ENCODE measurements at regions not wholly inside any gene's neighbourhood (a gene's known extent, or its start where the extent isn't known, plus 50 kb on each side); places are given as distances from the start of the nearest gene placed in this dataset.
"Not testable (repeated sequence)": the region's sequence is repeated elsewhere in the genome, so short reads cannot be mapped to it uniquely, and the experiment has no call there.

DNA sequence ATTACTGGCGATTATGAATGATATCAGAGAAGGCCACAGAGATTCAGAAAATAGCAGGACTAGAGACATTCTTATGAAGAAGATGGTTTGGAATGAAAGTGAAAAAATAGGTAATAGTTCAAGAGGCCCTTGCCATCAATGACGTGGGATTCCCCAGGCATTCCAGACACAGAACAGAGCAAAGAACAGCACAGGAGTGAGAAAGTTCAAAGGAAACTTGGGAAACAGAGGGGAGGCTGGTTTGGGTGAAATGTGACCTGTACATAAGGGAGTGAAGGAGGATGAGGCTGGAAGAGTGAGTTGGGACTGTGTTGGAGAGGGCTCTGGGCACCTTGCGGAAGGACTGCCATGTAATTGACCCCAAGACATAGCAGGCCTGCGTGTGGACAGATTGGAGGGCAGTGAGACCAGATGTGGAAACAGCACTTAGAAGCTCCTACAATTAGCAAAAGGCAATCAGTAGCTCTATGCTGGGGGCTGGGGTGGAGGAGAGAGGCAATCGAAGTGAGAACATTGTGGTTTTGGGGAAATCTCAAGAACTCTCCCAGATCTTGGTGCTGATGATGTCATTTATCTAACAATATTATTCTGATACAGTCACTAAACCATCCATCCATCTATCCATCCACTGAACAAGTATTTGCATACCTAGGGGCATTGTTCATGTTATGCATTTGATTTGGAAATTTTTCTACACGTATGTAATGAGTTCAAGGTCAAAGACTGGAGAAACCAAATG, 365.3 kb upstream of the ZFHX3 start:
- Histone ChIP-seq H3K4me1 (ENCODE audit: insufficient read depth, low read length) (no peaks in the 10 kb centered on the region), H3K9ac (ENCODE audit: low read depth, low read length) (no peak overlapping the region), H3K9me3 (ENCODE audit: control insufficient read depth, insufficient read depth, low read length) (no peaks in the 10 kb centered on the region), H3K36me3 (ENCODE audit: insufficient read depth, low read length) (no peaks in the 10 kb centered on the region)

DNA sequence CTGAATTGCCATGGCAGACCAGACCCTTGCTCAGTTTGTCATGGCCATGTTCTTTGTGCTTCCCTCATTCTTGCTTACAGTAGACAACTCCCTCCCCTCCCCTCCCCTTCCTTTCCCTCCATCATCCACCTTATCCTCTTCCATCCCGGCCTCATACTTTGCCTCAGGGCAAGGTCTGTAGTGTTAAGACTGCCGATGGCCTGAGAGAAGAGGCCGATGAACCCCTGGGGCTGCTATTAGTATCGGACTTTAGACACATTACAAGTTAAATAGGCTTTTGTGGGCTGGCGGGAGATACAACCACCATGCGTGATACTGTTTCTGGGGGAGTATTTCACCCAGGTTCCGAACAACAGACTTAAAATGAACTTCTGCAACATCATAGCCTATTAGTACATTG, 364.5 kb upstream of the ZFHX3 start:
- no peaks in the 10 kb centered on the region for H3K4me1 ChIP-seq (ENCODE audit: insufficient read depth, low read length)
- no peak overlapping the region for H3K9ac ChIP-seq (ENCODE audit: low read depth, low read length)
- H3K9me3 ChIP-seq (ENCODE audit: control insufficient read depth, insufficient read depth, low read length) = no peaks in the 10 kb centered on the region
- H3K36me3 ChIP-seq (ENCODE audit: insufficient read depth, low read length) = no peaks in the 10 kb centered on the region

- no peaks in the 10 kb centered on the region for H3K9me3 ChIP-seq (ENCODE audit: control insufficient read depth, insufficient read depth, low read length)
- H3K4me1 ChIP-seq (ENCODE audit: insufficient read depth, low read length) = no peaks in the 10 kb centered on the region
- no peak overlapping the region for H3K9ac ChIP-seq (ENCODE audit: low read depth, low read length)
- H3K36me3 ChIP-seq (ENCODE audit: insufficient read depth, low read length) = no peaks in the 10 kb centered on the region
Measured at GRCh38 chr16:73408716-73409115, 360.8 kb upstream of the ZFHX3 start.

DNA sequence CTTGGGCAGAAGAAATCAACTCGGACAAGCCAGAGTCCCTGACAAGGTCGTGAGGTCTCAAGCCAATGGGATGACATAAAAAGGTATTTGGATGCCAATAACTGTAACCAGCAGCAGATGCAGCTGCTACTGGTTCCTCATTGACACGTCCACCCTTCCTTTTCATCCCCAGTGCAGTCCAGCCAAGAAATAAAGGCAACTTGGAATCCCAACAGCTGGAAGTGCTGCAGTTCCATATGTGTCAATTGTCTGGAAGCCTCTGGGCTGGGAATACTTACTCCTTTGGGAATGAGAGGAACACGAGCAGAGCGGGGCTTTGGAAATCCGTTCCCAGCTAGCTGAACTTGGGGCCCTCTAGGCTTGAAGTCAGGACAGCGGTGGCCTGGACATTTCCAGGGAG, 360.4 kb upstream of the ZFHX3 start:
- no peak overlapping the region for H3K9ac ChIP-seq (ENCODE audit: low read depth, low read length)
- H3K36me3 ChIP-seq (ENCODE audit: insufficient read depth, low read length) = no peaks in the 10 kb centered on the region
- H3K4me1 ChIP-seq (ENCODE audit: insufficient read depth, low read length) = no peaks in the 10 kb centered on the region
- H3K9me3 ChIP-seq (ENCODE audit: control insufficient read depth, insufficient read depth, low read length) = no peaks in the 10 kb centered on the region

DNA sequence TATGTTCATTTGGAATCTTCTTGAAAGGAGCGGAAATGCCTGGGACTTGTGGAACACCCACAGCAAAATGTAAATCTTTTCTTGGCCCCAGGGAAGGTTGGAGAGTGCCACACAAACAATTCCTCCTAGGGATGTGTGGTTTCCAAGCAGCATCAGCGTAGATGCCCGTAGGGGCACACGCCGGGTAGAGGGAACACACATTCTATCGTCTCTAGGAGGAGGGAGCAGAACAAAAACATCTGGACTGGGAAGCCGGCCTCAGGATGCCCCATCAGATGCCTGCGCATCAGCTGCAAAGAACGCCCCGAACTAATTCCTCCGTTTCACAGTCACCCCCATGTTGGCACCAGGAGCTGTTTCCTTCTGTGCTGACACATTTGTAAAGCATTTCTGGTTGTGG, 357.9 kb upstream of the ZFHX3 start:
- H3K36me3 ChIP-seq (ENCODE audit: insufficient read depth, low read length) = no peaks in the 10 kb centered on the region

DNA sequence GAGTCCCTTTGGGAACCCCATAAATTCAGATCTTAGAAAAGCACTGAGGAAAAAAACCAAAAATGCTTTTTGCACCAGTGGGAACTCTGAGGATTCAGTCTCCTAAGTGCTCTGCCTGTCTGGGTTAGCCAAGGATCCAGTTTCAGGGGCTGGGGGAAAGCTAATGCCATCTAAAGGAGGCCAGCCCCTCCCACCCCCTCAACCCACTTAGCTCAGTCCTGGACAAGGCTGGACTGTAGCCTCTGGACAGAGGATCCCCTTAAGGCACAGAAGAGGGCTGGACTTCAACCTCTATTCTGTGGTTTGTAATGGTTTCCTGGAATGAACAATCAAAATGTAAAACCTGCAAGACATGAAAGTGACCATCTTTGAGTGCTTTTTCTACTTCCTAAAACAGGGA, 356.1 kb upstream of the ZFHX3 start:
- no peaks in the 10 kb centered on the region for H3K9me3 ChIP-seq (ENCODE audit: control insufficient read depth, insufficient read depth, low read length)
- peaks cover 4% of the 10 kb centered on the region for H3K4me1 ChIP-seq (ENCODE audit: insufficient read depth, low read length)
- H3K36me3 ChIP-seq (ENCODE audit: insufficient read depth, low read length) = no peaks in the 10 kb centered on the region
- H3K9ac ChIP-seq (ENCODE audit: low read depth, low read length) = no peak overlapping the region

More for the DNA sequence above, 357.9 kb upstream of the ZFHX3 start:
- Histone ChIP-seq H3K9me3 (ENCODE audit: control insufficient read depth, insufficient read depth, low read length) (no peaks in the 10 kb centered on the region), H3K9ac (ENCODE audit: low read depth, low read length) (no peak overlapping the region), H3K4me1 (ENCODE audit: insufficient read depth, low read length) (no peaks in the 10 kb centered on the region; the same call in 1 of the 2 replicates)

- Histone ChIP-seq H3K4me1 (ENCODE audit: insufficient read depth, low read length) (peaks cover 4% of the 10 kb centered on the region), H3K9me3 (ENCODE audit: control insufficient read depth, insufficient read depth, low read length) (no peaks in the 10 kb centered on the region), H3K9ac (ENCODE audit: low read depth, low read length) (no peak overlapping the region), H3K36me3 (ENCODE audit: insufficient read depth, low read length) (no peaks in the 10 kb centered on the region)
Measured at GRCh38 chr16:73403291-73403690, 355.4 kb upstream of the ZFHX3 start.

GRCh38 chr16:73400951-73401350, 353.0 kb upstream of the ZFHX3 start:
- H3K36me3 ChIP-seq (ENCODE audit: insufficient read depth, low read length) = no peaks in the 10 kb centered on the region
- H3K9me3 ChIP-seq (ENCODE audit: control insufficient read depth, insufficient read depth, low read length) = no peaks in the 10 kb centered on the region
- peaks cover 4% of the 10 kb centered on the region for H3K4me1 ChIP-seq (ENCODE audit: insufficient read depth, low read length)
- H3K9ac ChIP-seq (ENCODE audit: low read depth, low read length) = no peak overlapping the region

DNA sequence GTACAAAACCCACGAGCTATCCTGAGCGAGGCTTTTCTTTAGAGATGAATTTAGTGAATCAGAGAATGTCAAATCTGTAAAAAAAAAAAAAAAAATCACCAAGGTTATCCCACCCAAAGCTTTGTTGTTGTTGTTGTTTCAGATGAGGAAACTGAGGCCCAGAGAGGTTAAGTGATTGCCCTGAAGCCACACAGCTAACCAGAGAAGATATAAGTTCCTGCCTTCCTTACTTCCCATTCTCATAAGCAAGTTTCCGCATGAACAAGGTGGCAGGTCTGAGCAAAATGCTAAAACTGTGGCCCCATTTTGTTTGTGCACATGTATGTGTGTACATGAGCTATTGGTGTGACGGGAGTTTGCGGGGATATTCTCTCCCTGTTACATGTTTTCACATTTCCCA, 352.1 kb upstream of the ZFHX3 start:
- Histone ChIP-seq H3K9me3 (ENCODE audit: control insufficient read depth, insufficient read depth, low read length) (no peaks in the 10 kb centered on the region), H3K36me3 (ENCODE audit: insufficient read depth, low read length) (no peaks in the 10 kb centered on the region), H3K4me1 (ENCODE audit: insufficient read depth, low read length) (peaks cover 4% of the 10 kb centered on the region), H3K9ac (ENCODE audit: low read depth, low read length) (no peak overlapping the region)

GRCh38 chr16:73399486-73399885, 351.6 kb upstream of the ZFHX3 start:
- Histone ChIP-seq H3K4me1 (ENCODE audit: insufficient read depth, low read length) (peaks cover 4% of the 10 kb centered on the region), H3K36me3 (ENCODE audit: insufficient read depth, low read length) (no peaks in the 10 kb centered on the region), H3K9me3 (ENCODE audit: control insufficient read depth, insufficient read depth, low read length) (no peaks in the 10 kb centered on the region), H3K9ac (ENCODE audit: low read depth, low read length) (no peak overlapping the region)

DNA sequence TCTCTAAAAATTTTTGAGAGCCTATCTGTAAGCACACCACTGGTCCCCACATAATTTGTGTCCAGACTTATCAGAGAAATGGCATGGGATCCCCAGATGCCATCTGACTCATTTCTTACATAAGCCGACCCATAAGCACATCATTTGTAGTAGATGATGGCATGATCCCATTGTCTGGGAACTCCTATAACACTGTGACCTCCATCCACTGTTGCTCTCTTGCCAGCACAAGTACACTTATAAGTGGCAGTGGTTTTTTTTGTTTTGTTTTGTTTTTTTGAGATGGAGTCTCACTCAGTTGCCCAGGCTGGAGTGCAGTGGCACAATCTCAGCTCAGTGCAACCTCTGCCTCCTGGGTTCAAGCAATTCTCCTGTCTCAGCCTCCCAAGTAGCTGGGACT, 350.7 kb upstream of the ZFHX3 start:
- H3K36me3 ChIP-seq (ENCODE audit: insufficient read depth, low read length); H3K9ac ChIP-seq (ENCODE audit: low read depth, low read length); H3K9me3 ChIP-seq (ENCODE audit: control insufficient read depth, insufficient read depth, low read length); H3K4me1 ChIP-seq (ENCODE audit: insufficient read depth, low read length): not testable (repeated sequence)

DNA sequence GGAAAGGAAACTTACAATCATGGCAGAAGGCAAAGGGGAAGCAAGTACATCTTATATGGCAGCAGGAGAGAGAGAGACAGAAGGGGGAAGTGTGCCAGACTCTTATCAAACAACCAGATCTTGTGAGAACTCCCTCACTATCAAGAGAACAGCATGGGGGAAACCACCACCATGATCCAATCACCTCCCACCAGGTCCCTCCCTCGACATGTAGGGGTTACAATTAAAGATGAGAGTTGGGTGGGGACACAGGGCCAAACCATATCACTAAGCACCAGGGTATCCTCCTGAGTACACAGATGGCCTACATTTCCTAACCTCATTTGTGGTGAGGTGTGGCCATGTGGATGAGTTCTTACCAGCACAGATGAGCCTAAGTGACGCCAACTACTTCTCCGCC, 348.6 kb upstream of the ZFHX3 start:
- Histone ChIP-seq H3K4me1 (ENCODE audit: insufficient read depth, low read length) (peaks cover 4% of the 10 kb centered on the region), H3K36me3 (ENCODE audit: insufficient read depth, low read length) (no peaks in the 10 kb centered on the region), H3K9me3 (ENCODE audit: control insufficient read depth, insufficient read depth, low read length) (no peaks in the 10 kb centered on the region), H3K9ac (ENCODE audit: low read depth, low read length) (no peak overlapping the region)

DNA sequence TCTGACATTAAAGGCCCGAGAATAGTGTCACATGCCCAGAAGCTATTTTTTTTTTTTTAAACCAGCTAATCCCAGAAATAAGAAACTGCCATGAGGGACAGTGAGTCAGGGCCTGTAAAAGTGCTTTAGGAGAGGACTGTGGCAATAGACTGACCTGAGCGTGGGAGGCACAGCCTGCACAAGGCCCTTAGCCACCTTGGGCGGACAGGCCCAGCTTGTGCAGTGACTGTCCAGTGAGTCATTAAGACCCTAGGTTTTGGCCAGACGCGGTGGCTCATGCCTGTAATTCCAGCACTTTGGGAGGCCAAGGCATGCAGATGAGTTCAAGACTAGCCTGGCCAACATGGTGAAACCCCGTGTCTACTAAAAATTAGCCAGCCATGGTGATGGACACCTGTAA, 343.0 kb upstream of the ZFHX3 start:
- Histone ChIP-seq H3K9ac (ENCODE audit: low read depth, low read length) (no peak overlapping the region), H3K4me1 (ENCODE audit: insufficient read depth, low read length) (no peaks in the 10 kb centered on the region), H3K9me3 (ENCODE audit: control insufficient read depth, insufficient read depth, low read length) (no peaks in the 10 kb centered on the region), H3K36me3 (ENCODE audit: insufficient read depth, low read length) (no peaks in the 10 kb centered on the region)

- no peaks in the 10 kb centered on the region for H3K4me1 ChIP-seq (ENCODE audit: insufficient read depth, low read length)
- no peaks in the 10 kb centered on the region for H3K9me3 ChIP-seq (ENCODE audit: control insufficient read depth, insufficient read depth, low read length)
- no peak overlapping the region for H3K9ac ChIP-seq (ENCODE audit: low read depth, low read length)
- no peaks in the 10 kb centered on the region for H3K36me3 ChIP-seq (ENCODE audit: insufficient read depth, low read length)
Measured at GRCh38 chr16:73390491-73390890, 342.6 kb upstream of the ZFHX3 start.

DNA sequence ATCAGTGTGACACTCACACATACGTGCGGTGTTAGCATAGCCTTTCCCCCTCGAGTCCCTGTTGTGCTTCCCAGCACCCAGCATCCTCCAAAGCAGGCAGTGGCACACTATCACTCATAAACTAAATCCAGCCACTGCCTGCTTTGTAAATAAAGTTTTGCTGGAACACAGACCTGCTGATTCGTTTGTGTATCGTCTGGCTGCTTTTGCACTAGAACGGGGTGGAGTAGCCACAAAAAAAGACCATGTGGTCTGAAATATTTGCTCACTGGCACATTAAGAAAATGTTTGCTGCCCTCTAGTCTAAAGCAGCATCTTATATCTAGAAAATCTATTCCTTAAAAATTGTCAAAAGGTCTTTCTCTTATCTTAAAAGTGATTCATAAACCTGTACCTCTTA, 341.2 kb upstream of the ZFHX3 start:
- no peaks in the 10 kb centered on the region for H3K9me3 ChIP-seq (ENCODE audit: control insufficient read depth, insufficient read depth, low read length)
- no peak overlapping the region for H3K9ac ChIP-seq (ENCODE audit: low read depth, low read length)
- H3K4me1 ChIP-seq (ENCODE audit: insufficient read depth, low read length) = no peaks in the 10 kb centered on the region
- no peaks in the 10 kb centered on the region for H3K36me3 ChIP-seq (ENCODE audit: insufficient read depth, low read length)

DNA sequence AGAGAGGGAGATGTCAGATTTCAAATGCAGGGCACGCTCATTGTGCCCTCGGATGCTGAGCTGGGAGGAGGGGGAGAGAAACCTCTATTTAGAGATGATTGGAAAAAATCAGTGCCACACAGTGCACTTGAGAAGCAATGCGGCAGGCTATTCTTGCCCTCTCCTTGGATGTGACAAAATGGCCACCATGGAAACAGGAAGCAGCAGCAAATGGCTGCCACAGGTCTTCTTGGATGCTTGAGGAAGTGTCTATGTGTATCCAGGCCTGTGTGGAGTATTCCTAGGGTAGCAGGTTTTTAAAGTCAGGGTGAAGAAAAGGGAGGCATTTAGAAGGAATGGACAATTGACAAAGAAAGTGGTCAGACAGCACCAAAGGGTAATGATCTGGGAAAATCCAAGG, 340.1 kb upstream of the ZFHX3 start:
- Histone ChIP-seq H3K36me3 (ENCODE audit: insufficient read depth, low read length) (no peaks in the 10 kb centered on the region), H3K9ac (ENCODE audit: low read depth, low read length) (no peak overlapping the region), H3K9me3 (ENCODE audit: control insufficient read depth, insufficient read depth, low read length) (no peaks in the 10 kb centered on the region), H3K4me1 (ENCODE audit: insufficient read depth, low read length) (no peaks in the 10 kb centered on the region)
